ENCODE measurements at regions not wholly inside any gene's neighbourhood (a gene's known extent, or its start where the extent isn't known, plus 50 kb on each side); places are given as distances from the start of the nearest gene placed in this dataset.

DNA sequence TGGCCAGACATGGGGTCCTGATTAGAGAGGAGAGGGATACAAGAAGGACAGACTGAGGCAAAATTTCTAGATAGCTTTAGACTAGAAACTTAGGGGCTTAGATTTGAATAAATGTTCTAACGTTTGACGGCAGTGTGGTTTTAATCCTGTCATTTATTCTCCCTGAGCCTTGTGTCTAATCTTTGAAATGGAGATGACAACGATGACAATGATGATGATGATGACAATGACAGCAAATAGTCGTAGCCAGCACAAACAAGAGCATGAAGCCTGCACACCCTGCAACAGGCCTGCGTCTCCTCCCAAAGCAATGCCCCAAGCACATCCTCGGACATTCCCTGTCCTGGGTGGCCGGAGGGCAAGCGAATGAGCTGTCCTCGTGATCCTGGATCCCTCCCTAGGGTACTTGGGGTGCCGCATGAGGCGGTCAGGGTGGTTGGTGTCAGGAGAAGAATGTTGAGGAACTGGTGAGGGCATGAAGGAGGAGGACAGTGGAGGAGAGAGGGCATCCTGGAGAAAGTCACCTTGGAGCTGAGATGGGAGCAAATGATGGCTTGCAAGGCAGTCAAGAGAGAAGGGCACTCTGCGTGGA is 502.1 kb upstream of the B3GAT1 start:
- no peaks in the 10 kb centered on the region for H3K4me1 Mint-ChIP-seq
- no peak for TF ChIP-seq EZH2 (IDR thresholded peaks at IDR 0.05; ENCODE audit: borderline replicate concordance, insufficient read depth, low read depth, low read length, poor library complexity, severe bottlenecking)
- TF ChIP-seq, protein P1, sequence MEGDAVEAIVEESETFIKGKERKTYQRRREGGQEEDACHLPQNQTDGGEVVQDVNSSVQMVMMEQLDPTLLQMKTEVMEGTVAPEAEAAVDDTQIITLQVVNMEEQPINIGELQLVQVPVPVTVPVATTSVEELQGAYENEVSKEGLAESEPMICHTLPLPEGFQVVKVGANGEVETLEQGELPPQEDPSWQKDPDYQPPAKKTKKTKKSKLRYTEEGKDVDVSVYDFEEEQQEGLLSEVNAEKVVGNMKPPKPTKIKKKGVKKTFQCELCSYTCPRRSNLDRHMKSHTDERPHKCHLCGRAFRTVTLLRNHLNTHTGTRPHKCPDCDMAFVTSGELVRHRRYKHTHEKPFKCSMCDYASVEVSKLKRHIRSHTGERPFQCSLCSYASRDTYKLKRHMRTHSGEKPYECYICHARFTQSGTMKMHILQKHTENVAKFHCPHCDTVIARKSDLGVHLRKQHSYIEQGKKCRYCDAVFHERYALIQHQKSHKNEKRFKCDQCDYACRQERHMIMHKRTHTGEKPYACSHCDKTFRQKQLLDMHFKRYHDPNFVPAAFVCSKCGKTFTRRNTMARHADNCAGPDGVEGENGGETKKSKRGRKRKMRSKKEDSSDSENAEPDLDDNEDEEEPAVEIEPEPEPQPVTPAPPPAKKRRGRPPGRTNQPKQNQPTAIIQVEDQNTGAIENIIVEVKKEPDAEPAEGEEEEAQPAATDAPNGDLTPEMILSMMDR (IDR thresholded peaks at IDR 0.05) = no peak
- H3K4me3 Mint-ChIP-seq = no peak overlapping the region
- H2AFZ ChIP-seq (ENCODE audit: insufficient read depth, low read depth, low read length, poor library complexity, severe bottlenecking) = no peak overlapping the region
- DNase-seq (no peak), ATAC-seq (ENCODE audit: low read depth) (no peak)
- H3K4me2 ChIP-seq (replicated peaks; ENCODE audit: low read depth, low read length, poor library complexity, severe bottlenecking) = no peak overlapping the region
- 89% methylated on average over 11 of the region's 12 CpGs for WGBS (ENCODE audit: insufficient coverage)
- H3K9me3 ChIP-seq (ENCODE audit: control extremely low read depth in 1 of 3, control insufficient read depth in 2 of 3, insufficient read depth in 1 of 3, low read length in 2 of 3) = peaks cover 0 to 5% (median 0%) of the 10 kb centered on the region in 3 donors
- no peaks in the 10 kb centered on the region for H3K79me2 ChIP-seq (ENCODE audit: control insufficient read depth, insufficient read depth, low read length)
- no peaks in the 10 kb centered on the region for H3K27me3 ChIP-seq (replicated peaks in 1 of 4; ENCODE audit: control extremely low read depth in 1 of 4, control insufficient read depth in 3 of 4, insufficient read depth in 4 of 4, low read length in 3 of 4)
- no peaks in the 10 kb centered on the region for H4K20me1 ChIP-seq (ENCODE audit: control insufficient read depth, insufficient read depth, low read length, poor library complexity, severe bottlenecking)
- no peaks in the 10 kb centered on the region for H3K4me1 ChIP-seq (ENCODE audit: control insufficient read depth in 2 of 2, insufficient read depth in 2 of 2, low read length in 2 of 2)
- H3K9me3 Mint-ChIP-seq (ENCODE audit: insufficient read depth) = no peaks in the 10 kb centered on the region
- intact Hi-C loops (cut with micrococcal nuclease) = no loop called here
- ChIA-PET CTCF (no interaction called here), POLR2A (no interaction called here)
- H3K4me3 ChIP-seq (ENCODE audit: control extremely low read depth in 1 of 5, extremely low read depth in 1 of 5, insufficient read depth in 1 of 5, low read depth in 2 of 5, low read length in 4 of 5) = no peak overlapping the region
- no peaks in the 10 kb centered on the region for H3K36me3 ChIP-seq (replicated peaks in 1 of 2; ENCODE audit: control extremely low read depth in 1 of 2, control insufficient read depth in 1 of 2, extremely low read depth in 1 of 2, insufficient read depth in 2 of 2, low read length in 1 of 2)
- peaks cover 3% of the 10 kb centered on the region for H3K27me3 Mint-ChIP-seq
- H3K27ac Mint-ChIP-seq = no peak overlapping the region
- no peak overlapping the region for H3K27ac ChIP-seq (ENCODE audit: low read length in 2 of 2)
- no peak overlapping the region for H3K9ac ChIP-seq (ENCODE audit: low read length)

DNA sequence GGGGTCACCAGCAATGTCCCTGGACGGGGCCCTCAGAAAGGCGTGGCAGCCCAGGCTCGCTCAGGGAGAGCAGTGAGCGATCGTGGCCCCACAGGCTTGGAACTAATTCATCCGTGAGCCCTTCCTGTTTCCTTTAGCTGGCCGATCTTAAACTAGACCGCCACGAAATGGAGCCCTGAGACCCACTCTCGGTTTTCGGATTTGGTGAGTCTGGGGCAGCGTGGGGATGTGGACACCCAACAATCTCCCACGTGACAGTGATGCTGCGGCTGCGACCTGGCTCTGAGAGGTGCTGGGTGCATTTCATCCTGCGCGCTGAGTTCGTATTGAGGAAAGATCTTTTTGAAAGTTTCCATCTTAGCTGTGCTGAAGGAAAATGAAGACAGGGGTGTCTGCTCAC is 501.3 kb upstream of the B3GAT1 start:
- TF ChIP-seq EZH2 (IDR thresholded peaks at IDR 0.05; ENCODE audit: borderline replicate concordance, insufficient read depth, low read depth, low read length, poor library complexity, severe bottlenecking) = no peak
- TF ChIP-seq, protein P1 (IDR thresholded peaks at IDR 0.05) = no peak
- 74% methylated on average over 18 of the region's 18 CpGs for WGBS (ENCODE audit: insufficient coverage)
- ATAC-seq (ENCODE audit: low read depth) (no peak), DNase-seq (no peak)
- intact Hi-C loops (cut with micrococcal nuclease) = no loop called here
- H3K27me3 Mint-ChIP-seq = no peaks in the 10 kb centered on the region
- H3K4me1 Mint-ChIP-seq = no peaks in the 10 kb centered on the region
- H3K9ac ChIP-seq (ENCODE audit: low read length) = no peak overlapping the region
- H3K79me2 ChIP-seq (ENCODE audit: control insufficient read depth, insufficient read depth, low read length) = no peaks in the 10 kb centered on the region
- H3K27me3 ChIP-seq (replicated peaks in 1 of 4; ENCODE audit: control extremely low read depth in 1 of 4, control insufficient read depth in 3 of 4, insufficient read depth in 4 of 4, low read length in 3 of 4) = no peaks in the 10 kb centered on the region
- no peaks in the 10 kb centered on the region for H3K4me1 ChIP-seq (ENCODE audit: control insufficient read depth in 2 of 2, insufficient read depth in 2 of 2, low read length in 2 of 2)
- H4K20me1 ChIP-seq (ENCODE audit: control insufficient read depth, insufficient read depth, low read length, poor library complexity, severe bottlenecking) = no peaks in the 10 kb centered on the region
- H3K36me3 ChIP-seq (replicated peaks in 1 of 2; ENCODE audit: control extremely low read depth in 1 of 2, control insufficient read depth in 1 of 2, extremely low read depth in 1 of 2, insufficient read depth in 2 of 2, low read length in 1 of 2) = no peaks in the 10 kb centered on the region
- peaks cover 0 to 5% (median 0%) of the 10 kb centered on the region in 3 donors for H3K9me3 ChIP-seq (ENCODE audit: control extremely low read depth in 1 of 3, control insufficient read depth in 2 of 3, insufficient read depth in 1 of 3, low read length in 2 of 3)
- H2AFZ ChIP-seq (ENCODE audit: insufficient read depth, low read depth, low read length, poor library complexity, severe bottlenecking) = no peak overlapping the region
- ChIA-PET CTCF (no interaction called here), POLR2A (no interaction called here)
- H3K27ac Mint-ChIP-seq = no peak overlapping the region
- H3K9me3 Mint-ChIP-seq (ENCODE audit: insufficient read depth) = no peaks in the 10 kb centered on the region
- H3K4me3 ChIP-seq (ENCODE audit: control extremely low read depth in 1 of 5, extremely low read depth in 1 of 5, insufficient read depth in 1 of 5, low read depth in 2 of 5, low read length in 4 of 5) = no peak overlapping the region
- no peak overlapping the region for H3K4me2 ChIP-seq (replicated peaks; ENCODE audit: low read depth, low read length, poor library complexity, severe bottlenecking)
- H3K27ac ChIP-seq (ENCODE audit: low read length in 2 of 2) = no peak overlapping the region
- H3K4me3 Mint-ChIP-seq = no peak overlapping the region
